ENCODE measurements at regions not wholly inside any gene's neighbourhood (a gene's known extent, or its start where the extent isn't known, plus 50 kb on each side); places are given as distances from the start of the nearest gene placed in this dataset.

- Histone ChIP-seq H3K36me3 (no peaks in the 10 kb centered on the region), H3K9me3 (peaks cover 0 to 5% (median 0%) of the 10 kb centered on the region in 4 donors), H3K27ac (no peak overlapping the region), H3K4me3 (no peak overlapping the region), H3K27me3 (no peaks in the 10 kb centered on the region), H3K4me1 (no peaks in the 10 kb centered on the region)
- WGBS, 2 donors = 85 to 94% methylated on average over 1 of the region's 1 CpG
- DNase-seq (ENCODE audit: low spot score in 2 of 2) = no peak
- no peak for TF ChIP-seq EP300 (IDR thresholded peaks at IDR 0.05)
- no peak for TF ChIP-seq POLR2A (IDR thresholded peaks at IDR 0.05)
- TF ChIP-seq, protein P1, sequence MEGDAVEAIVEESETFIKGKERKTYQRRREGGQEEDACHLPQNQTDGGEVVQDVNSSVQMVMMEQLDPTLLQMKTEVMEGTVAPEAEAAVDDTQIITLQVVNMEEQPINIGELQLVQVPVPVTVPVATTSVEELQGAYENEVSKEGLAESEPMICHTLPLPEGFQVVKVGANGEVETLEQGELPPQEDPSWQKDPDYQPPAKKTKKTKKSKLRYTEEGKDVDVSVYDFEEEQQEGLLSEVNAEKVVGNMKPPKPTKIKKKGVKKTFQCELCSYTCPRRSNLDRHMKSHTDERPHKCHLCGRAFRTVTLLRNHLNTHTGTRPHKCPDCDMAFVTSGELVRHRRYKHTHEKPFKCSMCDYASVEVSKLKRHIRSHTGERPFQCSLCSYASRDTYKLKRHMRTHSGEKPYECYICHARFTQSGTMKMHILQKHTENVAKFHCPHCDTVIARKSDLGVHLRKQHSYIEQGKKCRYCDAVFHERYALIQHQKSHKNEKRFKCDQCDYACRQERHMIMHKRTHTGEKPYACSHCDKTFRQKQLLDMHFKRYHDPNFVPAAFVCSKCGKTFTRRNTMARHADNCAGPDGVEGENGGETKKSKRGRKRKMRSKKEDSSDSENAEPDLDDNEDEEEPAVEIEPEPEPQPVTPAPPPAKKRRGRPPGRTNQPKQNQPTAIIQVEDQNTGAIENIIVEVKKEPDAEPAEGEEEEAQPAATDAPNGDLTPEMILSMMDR (IDR thresholded peaks at IDR 0.05) = no peak
Observed at GRCh38 chr14:36083317-36083716, 93.2 kb downstream of the PTCSC3 start.

DNA sequence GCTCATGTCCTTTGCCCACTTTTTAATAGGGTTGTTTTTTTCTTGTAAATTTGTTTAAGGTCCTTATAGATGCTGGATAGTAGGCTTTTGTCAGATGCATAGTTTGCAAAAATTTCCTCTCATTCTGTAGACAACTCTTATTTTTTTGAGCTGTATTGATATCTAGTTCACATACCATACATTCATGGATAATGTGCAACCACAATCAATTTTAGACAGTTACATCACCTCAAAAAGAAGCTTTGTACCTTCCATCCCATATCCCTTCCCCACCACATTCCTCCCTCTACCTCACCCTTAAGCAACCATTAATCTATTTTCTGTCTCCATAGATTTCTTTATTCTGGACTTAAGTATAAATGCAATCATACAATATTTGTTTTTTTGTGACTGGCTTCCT is 98.4 kb downstream of the PTCSC3 start:
- Histone ChIP-seq H3K4me3 (no peak overlapping the region), H3K4me1 (no peaks in the 10 kb centered on the region), H3K27me3 (no peaks in the 10 kb centered on the region), H3K27ac (no peak overlapping the region), H3K36me3 (no peaks in the 10 kb centered on the region), H3K9me3 (peaks cover 0 to 5% (median 0%) of the 10 kb centered on the region in 4 donors)
- TF ChIP-seq EP300 (IDR thresholded peaks at IDR 0.05) (no peak), POLR2A (IDR thresholded peaks at IDR 0.05) (no peak)
- TF ChIP-seq, protein P1 (IDR thresholded peaks at IDR 0.05) = no peak
- no peak for DNase-seq (ENCODE audit: low spot score in 2 of 2)

- Histone ChIP-seq H3K27ac (no peak overlapping the region), H3K9me3 (peaks cover 0 to 5% (median 0%) of the 10 kb centered on the region in 4 donors), H3K4me3 (no peak overlapping the region), H3K36me3 (no peaks in the 10 kb centered on the region), H3K27me3 (no peaks in the 10 kb centered on the region), H3K4me1 (no peaks in the 10 kb centered on the region)
- 58 to 89% methylated on average over 1 of the region's 1 CpG for WGBS, 2 donors
- no peak for DNase-seq (ENCODE audit: low spot score in 2 of 2)
- TF ChIP-seq, protein P1 (IDR thresholded peaks at IDR 0.05) = no peak
- TF ChIP-seq POLR2A (IDR thresholded peaks at IDR 0.05) (no peak), EP300 (IDR thresholded peaks at IDR 0.05) (no peak)
Observed at GRCh38 chr14:36076197-36076596, 100.3 kb downstream of the PTCSC3 start.

DNA sequence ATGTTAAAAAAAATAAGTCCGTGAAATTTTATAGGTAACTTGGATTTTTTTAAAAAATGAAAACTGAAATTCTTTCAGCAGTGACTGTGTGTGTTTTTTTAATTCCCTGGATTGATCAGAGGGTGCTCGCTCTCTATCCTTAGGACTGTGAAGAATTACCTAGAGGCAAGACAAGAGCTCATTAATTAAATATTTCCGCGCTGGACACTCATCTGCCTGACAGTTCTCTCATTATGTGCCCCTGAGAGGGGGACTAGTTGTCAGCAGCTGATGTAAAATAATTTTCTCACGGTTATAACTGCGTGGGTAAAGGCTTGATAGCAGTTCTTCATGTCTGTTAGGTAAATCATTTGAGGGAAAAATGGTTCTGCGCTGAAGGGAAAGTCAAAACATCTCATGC is 101.3 kb downstream of the PTCSC3 start:
- TF ChIP-seq, protein P1 (IDR thresholded peaks at IDR 0.05) = no peak
- TF ChIP-seq EP300 (IDR thresholded peaks at IDR 0.05) (no peak), POLR2A (IDR thresholded peaks at IDR 0.05) (no peak)
- 82 to 84% methylated on average over 7 of the region's 7 CpGs for WGBS, 2 donors
- peaks cover 0 to 6% (median 0%) of the 10 kb centered on the region in 4 donors for H3K4me1 ChIP-seq
- H3K36me3 ChIP-seq = no peaks in the 10 kb centered on the region
- H3K4me3 ChIP-seq = no peak overlapping the region
- no peak overlapping the region for H3K27ac ChIP-seq
- peaks cover 0 to 5% (median 0%) of the 10 kb centered on the region in 4 donors for H3K9me3 ChIP-seq
- no peaks in the 10 kb centered on the region for H3K27me3 ChIP-seq
- DNase-seq (ENCODE audit: low spot score in 2 of 2) = no peak

DNA sequence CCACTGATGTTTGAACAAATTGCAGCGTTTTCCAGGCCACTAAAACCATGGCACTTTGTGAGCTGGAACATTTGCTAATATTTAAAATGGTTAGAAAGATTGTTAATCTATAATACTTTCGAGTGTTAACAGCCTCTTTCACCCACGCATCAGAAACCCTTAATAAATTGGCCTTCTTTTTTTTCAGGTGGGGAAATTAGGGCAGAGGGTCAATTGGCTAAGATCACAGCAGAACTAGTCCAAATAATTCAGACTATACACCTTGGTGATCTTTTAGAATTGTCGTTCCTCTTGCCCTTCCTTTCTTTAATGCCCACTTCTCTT is 105.8 kb downstream of the PTCSC3 start:
- Histone ChIP-seq H3K4me3 (no peak overlapping the region), H3K9me3 (no peaks in the 10 kb centered on the region), H3K4me1 (peaks cover 0 to 22% (median 0%) of the 10 kb centered on the region in 4 donors), H3K36me3 (no peaks in the 10 kb centered on the region), H3K27me3 (no peaks in the 10 kb centered on the region), H3K27ac (no peak overlapping the region)
- TF ChIP-seq POLR2A (IDR thresholded peaks at IDR 0.05) (no peak), EP300 (IDR thresholded peaks at IDR 0.05) (no peak)
- TF ChIP-seq, protein P1 (IDR thresholded peaks at IDR 0.05) = no peak
- no peak for DNase-seq (ENCODE audit: low spot score in 2 of 2)
- 50 to 56% methylated on average over 4 of the region's 4 CpGs for WGBS, 2 donors

Data from tibial nerve (tissue), 4 donors.